Prostate gland (tissue), 2 donors: ENCODE measurements at regions not wholly inside any gene's neighbourhood (a gene's known extent, or its start where the extent isn't known, plus 50 kb on each side); places are given as distances from the start of the nearest gene placed in this dataset.

ENCODE experiments used
- POLR2A ChIP-seq: fragments of 450-650 bp; IDR thresholded peaks from one replicate; pipeline ENCODE4 v1.6.1; 2016; ENCODE audit warnings: antibody characterized with exemption, mild to moderate bottlenecking
- TF ChIP-seq, protein P1 (sequence below), 4 experiments: fragments of 200-600 bp in 2 of 4; fragments of 450-650 bp in 2 of 4; sonication (generic) in 2 of 4; IDR thresholded peaks; 1 replicate in 3 of 4; 2 replicates in 1 of 4; pipeline ENCODE4 v1.5.1; 2016 to 2019; ENCODE audit warnings: antibody characterized with exemption in 4 of 4, mild to moderate bottlenecking in 2 of 4, moderate library complexity in 2 of 4

DNA sequence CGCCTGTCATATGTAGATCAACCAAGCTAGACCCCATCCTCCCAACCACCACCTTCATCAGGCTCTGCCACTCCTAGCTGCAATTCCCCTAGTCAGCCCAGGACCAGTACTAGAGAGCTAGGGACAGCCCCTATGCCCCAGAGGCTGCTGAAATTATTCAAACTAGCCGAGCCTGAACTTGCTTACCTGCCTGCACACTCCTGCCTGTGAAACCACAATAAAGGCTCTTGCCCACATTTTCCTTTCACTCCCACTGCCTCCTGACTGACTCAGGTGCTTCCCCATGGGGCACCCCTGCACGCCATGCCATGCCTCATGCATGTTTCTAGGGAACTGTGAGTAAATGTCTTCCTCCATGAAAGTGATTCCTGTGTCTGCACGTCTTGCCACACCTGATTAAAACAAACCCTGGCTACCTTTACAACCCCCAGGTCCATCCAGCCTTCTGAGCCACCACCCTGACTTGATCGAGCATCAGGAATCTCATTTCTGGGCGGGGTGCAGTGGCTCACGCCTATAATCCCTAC lies 66.5 kb upstream of the IER3 start:
- TF ChIP-seq, protein P1, sequence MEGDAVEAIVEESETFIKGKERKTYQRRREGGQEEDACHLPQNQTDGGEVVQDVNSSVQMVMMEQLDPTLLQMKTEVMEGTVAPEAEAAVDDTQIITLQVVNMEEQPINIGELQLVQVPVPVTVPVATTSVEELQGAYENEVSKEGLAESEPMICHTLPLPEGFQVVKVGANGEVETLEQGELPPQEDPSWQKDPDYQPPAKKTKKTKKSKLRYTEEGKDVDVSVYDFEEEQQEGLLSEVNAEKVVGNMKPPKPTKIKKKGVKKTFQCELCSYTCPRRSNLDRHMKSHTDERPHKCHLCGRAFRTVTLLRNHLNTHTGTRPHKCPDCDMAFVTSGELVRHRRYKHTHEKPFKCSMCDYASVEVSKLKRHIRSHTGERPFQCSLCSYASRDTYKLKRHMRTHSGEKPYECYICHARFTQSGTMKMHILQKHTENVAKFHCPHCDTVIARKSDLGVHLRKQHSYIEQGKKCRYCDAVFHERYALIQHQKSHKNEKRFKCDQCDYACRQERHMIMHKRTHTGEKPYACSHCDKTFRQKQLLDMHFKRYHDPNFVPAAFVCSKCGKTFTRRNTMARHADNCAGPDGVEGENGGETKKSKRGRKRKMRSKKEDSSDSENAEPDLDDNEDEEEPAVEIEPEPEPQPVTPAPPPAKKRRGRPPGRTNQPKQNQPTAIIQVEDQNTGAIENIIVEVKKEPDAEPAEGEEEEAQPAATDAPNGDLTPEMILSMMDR (IDR thresholded peaks at IDR 0.05), result no peak
- TF ChIP-seq POLR2A, result no peak
